Lower lobe of right lung (tissue), 2 donors: ENCODE measurements at regions not wholly inside any gene's neighbourhood (a gene's known extent, or its start where the extent isn't known, plus 50 kb on each side); places are given as distances from the start of the nearest gene placed in this dataset.

Experiments used
- ATAC-seq, 2 donors: fragments of 200-7000 bp; cut with Tn5 transposase; one replicate each; pipeline ENCODE4 v1.9.1; 2020 to 2022; ENCODE audit warnings: mild to moderate bottlenecking in 2 of 2, moderate library complexity in 2 of 2
- DNase-seq: peaks from one replicate; pipeline ENCODE4 v3.0.0-alpha.2; 2020
- H3K27ac ChIP-seq: fragments of 200-600 bp; one replicate; pipeline ENCODE4 v1.8.0; 2022
- H3K27me3 ChIP-seq: fragments of 200-600 bp; one replicate; pipeline ENCODE4 v1.8.0; 2022; ENCODE audit warnings: low read depth
- H3K36me3 ChIP-seq: fragments of 200-600 bp; one replicate; pipeline ENCODE4 v1.8.0; 2022; ENCODE audit warnings: mild to moderate bottlenecking
- H3K4me1 ChIP-seq: fragments of 200-600 bp; one replicate; pipeline ENCODE4 v1.8.0; 2022
- H3K4me3 ChIP-seq: fragments of 200-600 bp; one replicate; pipeline ENCODE4 v1.8.0; 2022; ENCODE audit warnings: mild to moderate bottlenecking
- H3K9me3 ChIP-seq: fragments of 200-600 bp; one replicate; pipeline ENCODE4 v1.8.0; 2022
- CTCF ChIP-seq: fragments of 200-600 bp; IDR thresholded peaks from one replicate; pipeline ENCODE4 v1.8.0; 2022; ENCODE audit warnings: antibody characterized with exemption, mild to moderate bottlenecking
- intact Hi-C: fragments of 100-400 bp; cut with DNase I; formaldehyde crosslinking; loops from one replicate; pipeline ENCODE4 v1.11.0; 2022
- donor health status: DM: no; HTN: yes; CAD: no; lungs with severe emphysema.

GRCh38 chr14:43165651-43166050, 1341.4 kb downstream of the FSCB start:
- Histone ChIP-seq H3K36me3 (no peaks in the 10 kb centered on the region), H3K4me1 (no peaks in the 10 kb centered on the region), H3K27ac (no peak overlapping the region), H3K9me3 (no peaks in the 10 kb centered on the region), H3K27me3 (no peaks in the 10 kb centered on the region), H3K4me3 (no peak overlapping the region)
- DNase-seq (no peak), ATAC-seq (no peak)
- intact Hi-C loops: no loop called here
- no peak for TF ChIP-seq CTCF

DNA sequence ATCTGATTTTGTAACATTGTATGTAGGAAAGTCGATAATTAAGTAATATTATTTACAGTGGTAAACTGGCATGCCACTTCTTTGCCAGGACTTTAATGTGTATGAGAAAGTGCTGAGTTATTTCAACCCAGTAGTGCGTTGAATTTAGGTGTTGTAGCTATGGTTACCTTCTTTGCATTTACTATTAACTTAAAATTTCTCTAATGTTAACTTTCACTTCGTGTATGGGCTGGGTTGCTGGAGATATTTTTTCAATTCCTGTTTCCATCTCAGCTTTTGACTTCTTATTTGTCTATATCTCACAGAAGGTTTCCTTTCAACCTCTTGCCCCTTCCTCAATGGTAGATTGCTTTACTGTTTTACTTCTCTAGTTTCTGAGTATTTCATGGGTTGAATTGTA, 1345.6 kb downstream of the FSCB start:
- no peaks in the 10 kb centered on the region for H3K27me3 ChIP-seq
- ATAC-seq: no peak

DNA sequence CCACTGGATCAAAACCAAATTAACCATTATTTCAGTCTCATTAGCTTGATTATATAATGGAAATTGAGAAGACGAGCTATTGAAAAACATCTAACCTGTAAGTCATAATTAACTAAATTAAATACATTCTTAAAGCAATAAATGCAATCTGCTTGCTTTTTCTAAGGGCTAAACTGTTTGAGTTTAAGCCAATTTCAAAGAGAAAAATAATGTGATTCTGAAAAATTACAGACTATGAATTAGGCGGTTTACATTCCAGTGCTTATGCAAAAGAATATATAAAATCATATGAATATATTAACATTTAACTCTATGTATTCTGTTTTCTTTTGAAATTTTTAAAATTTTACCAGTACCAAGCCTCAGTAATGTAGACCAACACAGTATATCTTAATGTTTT, 1349.4 kb downstream of the FSCB start:
- intact Hi-C loops: no loop called here
- H3K36me3 ChIP-seq: no peaks in the 10 kb centered on the region
- no peak overlapping the region for H3K27ac ChIP-seq
- TF ChIP-seq CTCF: no peak
- H3K4me3 ChIP-seq: no peak overlapping the region
- DNase-seq: no peak
- H3K9me3 ChIP-seq: no peaks in the 10 kb centered on the region
- ATAC-seq: no peak
- H3K27me3 ChIP-seq: no peaks in the 10 kb centered on the region
- no peaks in the 10 kb centered on the region for H3K4me1 ChIP-seq

More for the DNA sequence above, 1345.6 kb downstream of the FSCB start:
- DNase-seq: no peak
- H3K9me3 ChIP-seq: no peaks in the 10 kb centered on the region
- H3K4me1 ChIP-seq: no peaks in the 10 kb centered on the region
- intact Hi-C loops: no loop called here
- no peak overlapping the region for H3K4me3 ChIP-seq
- no peaks in the 10 kb centered on the region for H3K36me3 ChIP-seq
- TF ChIP-seq CTCF: no peak
- H3K27ac ChIP-seq: no peak overlapping the region

DNA sequence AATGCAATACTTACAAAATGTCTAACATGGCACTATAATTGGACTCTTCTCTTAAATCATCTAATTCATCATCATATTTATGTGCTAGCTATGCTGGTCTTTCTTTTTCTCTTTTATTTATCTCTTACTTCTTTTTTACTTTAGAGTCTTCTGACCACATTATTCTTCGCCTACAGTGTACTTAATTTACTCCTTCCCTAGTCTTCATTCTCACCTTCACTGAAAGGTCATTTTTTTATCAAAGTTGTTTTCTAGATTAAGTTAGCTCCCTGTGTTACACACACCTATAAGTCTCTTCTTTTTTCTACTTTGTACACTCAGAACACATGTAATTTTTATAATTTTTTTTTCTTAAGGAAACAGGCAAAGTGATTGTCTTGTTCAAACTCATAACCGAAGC, 1351.2 kb downstream of the FSCB start:
- DNase-seq: no peak
- intact Hi-C loops: no loop called here
- no peaks in the 10 kb centered on the region for H3K27me3 ChIP-seq

GRCh38 chr14:43155258-43155657, 1351.8 kb downstream of the FSCB start:
- TF ChIP-seq CTCF: no peak
- no peaks in the 10 kb centered on the region for H3K4me1 ChIP-seq
- ATAC-seq: no peak

More for the DNA sequence above, 1351.2 kb downstream of the FSCB start:
- H3K4me1 ChIP-seq: no peaks in the 10 kb centered on the region
- no peak overlapping the region for H3K27ac ChIP-seq
- H3K4me3 ChIP-seq: no peak overlapping the region
- H3K36me3 ChIP-seq: no peaks in the 10 kb centered on the region
- no peak for ATAC-seq
- no peak for TF ChIP-seq CTCF
- H3K9me3 ChIP-seq: no peaks in the 10 kb centered on the region

GRCh38 chr14:43147485-43147884, 1359.6 kb downstream of the FSCB start:
- H3K27me3 ChIP-seq: no peaks in the 10 kb centered on the region
- ATAC-seq (no peak), DNase-seq (no peak)
- H3K9me3 ChIP-seq: no peaks in the 10 kb centered on the region
- no peak for TF ChIP-seq CTCF
- H3K27ac ChIP-seq: no peak overlapping the region
- H3K4me3 ChIP-seq: no peak overlapping the region
- H3K4me1 ChIP-seq: no peaks in the 10 kb centered on the region
- intact Hi-C loops: no loop called here
- no peaks in the 10 kb centered on the region for H3K36me3 ChIP-seq

More at GRCh38 chr14:43155258-43155657, 1351.8 kb downstream of the FSCB start:
- no peaks in the 10 kb centered on the region for H3K9me3 ChIP-seq
- H3K27me3 ChIP-seq: no peaks in the 10 kb centered on the region
- intact Hi-C loops: no loop called here
- DNase-seq: no peak
- no peak overlapping the region for H3K4me3 ChIP-seq
- H3K27ac ChIP-seq: no peak overlapping the region
- H3K36me3 ChIP-seq: no peaks in the 10 kb centered on the region
